CD4-positive, alpha-beta T cell treated with Interleukin-15 for 1 hour (primary cell): ENCODE measurements at regions not wholly inside any gene's neighbourhood (a gene's known extent, or its start where the extent isn't known, plus 50 kb on each side); places are given as distances from the start of the nearest gene placed in this dataset.

ENCODE experiments used
- DNase-seq: peaks from one replicate; pipeline ENCODE4 v3.0.0-alpha.2; 2020

GRCh38 chr12:97347956-97348355, 114.6 kb upstream of the RMST start:
- no peak for DNase-seq

- DNase-seq: no peak
Measured at GRCh38 chr12:97358361-97358760, 104.2 kb upstream of the RMST start.

- DNase-seq: no peak
Measured at GRCh38 chr12:97359021-97359690, 103.4 kb upstream of the RMST start.

- no peak for DNase-seq
Measured at GRCh38 chr12:97363693-97364092, 98.9 kb upstream of the RMST start.

GRCh38 chr12:97368462-97369163, 94.0 kb upstream of the RMST start:
- no peak for DNase-seq

- DNase-seq: no peak
Measured at GRCh38 chr12:97375310-97375709, 87.3 kb upstream of the RMST start.

- no peak for DNase-seq
Measured at GRCh38 chr12:97380440-97380839, 82.2 kb upstream of the RMST start.

GRCh38 chr12:97385121-97385520, 77.5 kb upstream of the RMST start:
- DNase-seq: no peak

- no peak for DNase-seq
Measured at GRCh38 chr12:97386133-97386581, 76.4 kb upstream of the RMST start.

GRCh38 chr12:97387844-97388243, 74.8 kb upstream of the RMST start:
- no peak for DNase-seq

- no peak for DNase-seq
Measured at GRCh38 chr12:97394657-97395056, 67.9 kb upstream of the RMST start.

GRCh38 chr12:97397008-97397407, 65.6 kb upstream of the RMST start:
- DNase-seq: no peak

- DNase-seq: no peak
Measured at GRCh38 chr12:97398704-97399103, 63.9 kb upstream of the RMST start.

- no peak for DNase-seq
Measured at GRCh38 chr12:97404093-97404492, 58.5 kb upstream of the RMST start.

GRCh38 chr12:97404543-97404942, 58.1 kb upstream of the RMST start:
- DNase-seq: no peak

- DNase-seq: no peak
Measured at GRCh38 chr12:97408363-97408762, 54.2 kb upstream of the RMST start.

- no peak for DNase-seq
Measured at GRCh38 chr12:97411341-97411740, 51.3 kb upstream of the RMST start.
